ENCODE measurements at regions not wholly inside any gene's neighbourhood (a gene's known extent, or its start where the extent isn't known, plus 50 kb on each side); places are given as distances from the start of the nearest gene placed in this dataset.

DNA sequence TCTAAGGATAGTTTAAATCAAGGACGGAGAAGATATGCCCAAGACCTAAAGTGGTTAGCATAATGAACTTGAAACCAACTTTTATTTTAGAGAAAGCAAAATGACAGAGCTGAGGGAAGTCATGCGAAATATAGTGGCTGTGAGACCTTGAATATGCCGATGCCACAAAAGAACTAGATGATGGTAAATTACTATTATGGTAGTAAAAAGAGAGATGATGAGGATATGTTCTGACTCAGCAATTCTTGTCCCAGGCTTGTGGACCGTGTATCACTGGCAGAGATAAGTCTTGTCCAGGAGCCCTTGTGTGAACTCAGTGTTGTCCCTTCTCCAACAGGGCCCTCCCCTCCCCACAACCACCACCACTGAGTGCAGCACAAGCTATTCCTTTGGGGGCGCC lies 1605.6 kb upstream of the TENM3 start:
- H3K27ac Mint-ChIP-seq, result no peak overlapping the region
- H3K9me3 Mint-ChIP-seq, result no peaks in the 10 kb centered on the region
- WGBS (ENCODE audit: insufficient coverage), result 100% methylated on average over 2 of the region's 5 CpGs
- Histone ChIP-seq H3K4me2 (replicated peaks; ENCODE audit: extremely low read depth, low read length, poor library complexity, severe bottlenecking) (no peak overlapping the region), H3K27me3 (ENCODE audit: control insufficient read depth in 2 of 2, insufficient read depth in 2 of 2, low read length in 2 of 2) (no peaks in the 10 kb centered on the region), H4K20me1 (ENCODE audit: insufficient read depth, low read length) (no peaks in the 10 kb centered on the region), H3K9ac (ENCODE audit: insufficient read depth, low read length, poor library complexity, severe bottlenecking) (no peak overlapping the region), H3K4me1 (ENCODE audit: control insufficient read depth in 1 of 2, insufficient read depth in 2 of 2, low read length in 2 of 2) (no peaks in the 10 kb centered on the region), H3K79me2 (ENCODE audit: insufficient read depth, low read length) (no peaks in the 10 kb centered on the region), H2AFZ (ENCODE audit: insufficient read depth, low read depth, low read length, poor library complexity, severe bottlenecking) (no peak overlapping the region), H3K27ac (ENCODE audit: low read depth in 1 of 2, low read length in 2 of 2) (no peak overlapping the region), H3K9me3 (replicated peaks in 1 of 2; ENCODE audit: control insufficient read depth in 1 of 2, insufficient read depth in 1 of 2, low read length in 2 of 2) (no peaks in the 10 kb centered on the region), H3K36me3 (replicated peaks in 1 of 2; ENCODE audit: control insufficient read depth in 1 of 2, insufficient read depth in 2 of 2, low read length in 2 of 2) (no peaks in the 10 kb centered on the region), H3K4me3 (replicated peaks in 1 of 3; ENCODE audit: low read depth in 2 of 3, low read length in 3 of 3) (no peak overlapping the region)
- no peak for DNase-seq
- no peak overlapping the region for H3K4me3 Mint-ChIP-seq
- peaks cover 0 to 2% (median 0%) of the 10 kb centered on the region in 3 donors for H3K27me3 Mint-ChIP-seq (ENCODE audit: low read depth in 3 of 3)
- intact Hi-C loops (cut with micrococcal nuclease), result no loop called here
- H3K36me3 Mint-ChIP-seq, result no peaks in the 10 kb centered on the region
- no peaks in the 10 kb centered on the region for H3K4me1 Mint-ChIP-seq
- TF ChIP-seq, protein P1, sequence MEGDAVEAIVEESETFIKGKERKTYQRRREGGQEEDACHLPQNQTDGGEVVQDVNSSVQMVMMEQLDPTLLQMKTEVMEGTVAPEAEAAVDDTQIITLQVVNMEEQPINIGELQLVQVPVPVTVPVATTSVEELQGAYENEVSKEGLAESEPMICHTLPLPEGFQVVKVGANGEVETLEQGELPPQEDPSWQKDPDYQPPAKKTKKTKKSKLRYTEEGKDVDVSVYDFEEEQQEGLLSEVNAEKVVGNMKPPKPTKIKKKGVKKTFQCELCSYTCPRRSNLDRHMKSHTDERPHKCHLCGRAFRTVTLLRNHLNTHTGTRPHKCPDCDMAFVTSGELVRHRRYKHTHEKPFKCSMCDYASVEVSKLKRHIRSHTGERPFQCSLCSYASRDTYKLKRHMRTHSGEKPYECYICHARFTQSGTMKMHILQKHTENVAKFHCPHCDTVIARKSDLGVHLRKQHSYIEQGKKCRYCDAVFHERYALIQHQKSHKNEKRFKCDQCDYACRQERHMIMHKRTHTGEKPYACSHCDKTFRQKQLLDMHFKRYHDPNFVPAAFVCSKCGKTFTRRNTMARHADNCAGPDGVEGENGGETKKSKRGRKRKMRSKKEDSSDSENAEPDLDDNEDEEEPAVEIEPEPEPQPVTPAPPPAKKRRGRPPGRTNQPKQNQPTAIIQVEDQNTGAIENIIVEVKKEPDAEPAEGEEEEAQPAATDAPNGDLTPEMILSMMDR (IDR thresholded peaks at IDR 0.05), result no peak

- intact Hi-C loops (cut with micrococcal nuclease), result no loop called here
- Histone ChIP-seq H3K4me1 (ENCODE audit: control insufficient read depth in 1 of 2, insufficient read depth in 2 of 2, low read length in 2 of 2) (no peaks in the 10 kb centered on the region), H3K79me2 (ENCODE audit: insufficient read depth, low read length) (no peaks in the 10 kb centered on the region), H3K27ac (ENCODE audit: low read depth in 1 of 2, low read length in 2 of 2) (no peak overlapping the region), H3K36me3 (replicated peaks in 1 of 2; ENCODE audit: control insufficient read depth in 1 of 2, insufficient read depth in 2 of 2, low read length in 2 of 2) (no peaks in the 10 kb centered on the region), H3K27me3 (ENCODE audit: control insufficient read depth in 2 of 2, insufficient read depth in 2 of 2, low read length in 2 of 2) (no peaks in the 10 kb centered on the region), H3K4me2 (replicated peaks; ENCODE audit: extremely low read depth, low read length, poor library complexity, severe bottlenecking) (no peak overlapping the region), H2AFZ (ENCODE audit: insufficient read depth, low read depth, low read length, poor library complexity, severe bottlenecking) (no peak overlapping the region), H4K20me1 (ENCODE audit: insufficient read depth, low read length) (no peaks in the 10 kb centered on the region), H3K4me3 (replicated peaks in 1 of 3; ENCODE audit: low read depth in 2 of 3, low read length in 3 of 3) (no peak overlapping the region), H3K9me3 (replicated peaks in 1 of 2; ENCODE audit: control insufficient read depth in 1 of 2, insufficient read depth in 1 of 2, low read length in 2 of 2) (no peaks in the 10 kb centered on the region), H3K9ac (ENCODE audit: insufficient read depth, low read length, poor library complexity, severe bottlenecking) (no peak overlapping the region)
- no peaks in the 10 kb centered on the region for H3K36me3 Mint-ChIP-seq
- H3K27ac Mint-ChIP-seq, result no peak overlapping the region
- WGBS (ENCODE audit: insufficient coverage), result no CpG with 5 or more reads among the region's 2 CpGs
- H3K4me3 Mint-ChIP-seq, result no peak overlapping the region
- peaks cover 0 to 1% (median 0%) of the 10 kb centered on the region in 3 donors for H3K27me3 Mint-ChIP-seq (ENCODE audit: low read depth in 3 of 3)
- DNase-seq, result no peak
- no peaks in the 10 kb centered on the region for H3K9me3 Mint-ChIP-seq
- H3K4me1 Mint-ChIP-seq, result no peaks in the 10 kb centered on the region
- TF ChIP-seq, protein P1 (IDR thresholded peaks at IDR 0.05), result no peak
Measured at GRCh38 chr4:180640193-180640592, 1603.0 kb upstream of the TENM3 start.

Data from CD14-positive monocyte (primary cell).